ENCODE measurements at regions not wholly inside any gene's neighbourhood (a gene's known extent, or its start where the extent isn't known, plus 50 kb on each side); places are given as distances from the start of the nearest gene placed in this dataset.
"Not testable (repeated sequence)": the region's sequence is repeated elsewhere in the genome, so short reads cannot be mapped to it uniquely, and the experiment has no call there.

- H3K27ac ChIP-seq, result no peak overlapping the region
- no peaks in the 10 kb centered on the region for H3K4me1 ChIP-seq (ENCODE audit: control insufficient read depth in 1 of 2, insufficient read depth in 1 of 2, low read depth in 1 of 2, low read length in 1 of 2)
- H3K4me3 ChIP-seq (ENCODE audit: low read depth in 1 of 2, low read length in 1 of 2), result no peak overlapping the region
- no peaks in the 10 kb centered on the region for H3K9me3 ChIP-seq
- no peaks in the 10 kb centered on the region for H3K36me3 ChIP-seq
- H3K27me3 ChIP-seq, result no peaks in the 10 kb centered on the region
- TF ChIP-seq CTCF (IDR thresholded peaks at IDR 0.05), result no peak
Observed at GRCh38 chr18:53859764-53860163, 364.7 kb downstream of the MBD2 start.

GRCh38 chr18:53850902-53851301, 373.6 kb downstream of the MBD2 start:
- Histone ChIP-seq H3K36me3 (no peaks in the 10 kb centered on the region), H3K4me3 (ENCODE audit: low read depth in 1 of 2, low read length in 1 of 2) (no peak overlapping the region), H3K27me3 (no peaks in the 10 kb centered on the region), H3K9me3 (no peaks in the 10 kb centered on the region), H3K4me1 (ENCODE audit: control insufficient read depth in 1 of 2, insufficient read depth in 1 of 2, low read depth in 1 of 2, low read length in 1 of 2) (no peaks in the 10 kb centered on the region), H3K27ac (no peak overlapping the region)
- TF ChIP-seq CTCF (IDR thresholded peaks at IDR 0.05), result no peak

GRCh38 chr18:53843763-53844162, 380.7 kb downstream of the MBD2 start:
- Histone ChIP-seq H3K4me3 (ENCODE audit: low read depth in 1 of 2, low read length in 1 of 2) (no peak overlapping the region), H3K36me3 (no peaks in the 10 kb centered on the region), H3K27me3 (no peaks in the 10 kb centered on the region), H3K9me3 (no peaks in the 10 kb centered on the region), H3K4me1 (ENCODE audit: control insufficient read depth in 1 of 2, insufficient read depth in 1 of 2, low read depth in 1 of 2, low read length in 1 of 2) (no peaks in the 10 kb centered on the region), H3K27ac (no peak overlapping the region)
- TF ChIP-seq CTCF (IDR thresholded peaks at IDR 0.05), result no peak

- Histone ChIP-seq H3K4me3 (ENCODE audit: low read depth in 1 of 2, low read length in 1 of 2) (no peak overlapping the region), H3K36me3 (no peaks in the 10 kb centered on the region), H3K4me1 (ENCODE audit: control insufficient read depth in 1 of 2, insufficient read depth in 1 of 2, low read depth in 1 of 2, low read length in 1 of 2) (no peaks in the 10 kb centered on the region), H3K27ac (no peak overlapping the region), H3K27me3 (no peaks in the 10 kb centered on the region), H3K9me3 (no peaks in the 10 kb centered on the region)
- no peak for TF ChIP-seq CTCF (IDR thresholded peaks at IDR 0.05)
Observed at GRCh38 chr18:53843113-53843760, 381.2 kb downstream of the MBD2 start.

- no peaks in the 10 kb centered on the region for H3K9me3 ChIP-seq
- H3K4me3 ChIP-seq (ENCODE audit: low read depth in 1 of 2, low read length in 1 of 2), result no peak overlapping the region
- no peak for TF ChIP-seq CTCF (IDR thresholded peaks at IDR 0.05)
- H3K4me1 ChIP-seq (ENCODE audit: control insufficient read depth in 1 of 2, insufficient read depth in 1 of 2, low read depth in 1 of 2, low read length in 1 of 2), result no peaks in the 10 kb centered on the region
- H3K27me3 ChIP-seq, result no peaks in the 10 kb centered on the region
- H3K27ac ChIP-seq, result no peak overlapping the region
- no peaks in the 10 kb centered on the region for H3K36me3 ChIP-seq
Observed at GRCh38 chr18:53838746-53839145, 385.7 kb downstream of the MBD2 start.

- H3K27me3 ChIP-seq, H3K36me3 ChIP-seq: not testable (repeated sequence)
Observed at GRCh38 chr18:53821141-53821540, 403.3 kb downstream of the MBD2 start.

More at GRCh38 chr18:53821141-53821540, 403.3 kb downstream of the MBD2 start:
- H3K4me1 ChIP-seq (ENCODE audit: control insufficient read depth in 1 of 2, insufficient read depth in 1 of 2, low read depth in 1 of 2, low read length in 1 of 2); H3K9me3 ChIP-seq; H3K4me3 ChIP-seq (ENCODE audit: low read depth in 1 of 2, low read length in 1 of 2); H3K27ac ChIP-seq: not testable (repeated sequence)
